Erythroblast (primary cell): ENCODE measurements at regions not wholly inside any gene's neighbourhood (a gene's known extent, or its start where the extent isn't known, plus 50 kb on each side); places are given as distances from the start of the nearest gene placed in this dataset.

Experiments used
- GATA1 ChIP-seq: IDR thresholded peaks from 2 replicates; pipeline ENCODE4 v1.6.1; 2011; ENCODE audit warnings: low read depth, mild to moderate bottlenecking, control low read depth, low read length, moderate library complexity
- POLR2A ChIP-seq: IDR thresholded peaks from 2 replicates; pipeline ENCODE4 v1.6.1; 2011; ENCODE audit warnings: mild to moderate bottlenecking, low read length

DNA sequence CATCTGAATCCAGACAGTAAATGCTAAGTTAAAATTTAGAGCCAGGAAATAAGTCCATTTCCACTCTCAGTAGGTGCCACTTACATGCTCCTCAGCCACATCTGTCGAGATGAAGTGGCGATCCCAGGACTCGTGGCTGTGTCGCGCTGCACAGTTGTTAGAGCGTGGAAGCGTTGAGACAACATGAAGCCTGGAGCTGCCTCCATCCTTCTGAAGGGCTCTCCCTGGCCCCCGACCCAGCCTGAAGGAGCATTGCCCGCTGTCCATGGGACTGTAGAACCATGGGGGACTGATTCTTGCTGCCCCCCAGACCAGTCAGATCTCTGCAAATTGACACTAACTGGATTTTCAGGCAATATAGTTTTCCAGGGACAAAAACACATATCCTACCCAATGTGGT, 58.9 kb downstream of the IRX1 start:
- TF ChIP-seq POLR2A (no peak), GATA1 (no peak)
